Thyroid gland (tissue), 4 donors: ENCODE measurements at regions not wholly inside any gene's neighbourhood (a gene's known extent, or its start where the extent isn't known, plus 50 kb on each side); places are given as distances from the start of the nearest gene placed in this dataset.

Experiments used
- DNase-seq, 2 donors: peaks; one replicate each; pipeline ENCODE4 v3.0.0-alpha.2; 2019
- H3K27ac ChIP-seq, 3 donors: fragments of 200-600 bp; sonication (generic); 1 replicate in 2 of 3; 2 replicates in 1 of 3; pipeline ENCODE4 v1.5.1; 2016 to 2019; ENCODE audit warnings: mild to moderate bottlenecking in 1 of 3, moderate library complexity in 1 of 3
- H3K27me3 ChIP-seq: fragments of 200-600 bp; sonication (generic); one replicate; pipeline ENCODE4 v1.5.1; 2019
- H3K36me3 ChIP-seq, 2 donors: fragments of 200-600 bp; sonication (generic); one replicate each; pipeline ENCODE4 v1.5.1; 2016 to 2019
- H3K4me1 ChIP-seq, 2 donors: fragments of 200-600 bp; sonication (generic); one replicate each; pipeline ENCODE4 v1.5.1; 2017 to 2019
- H3K4me3 ChIP-seq, 3 donors: fragments of 200-600 bp; sonication (generic); replicated peaks in 1 of 3; 1 replicate in 2 of 3; 2 replicates in 1 of 3; pipeline ENCODE4 v1.5.1; 2016; ENCODE audit warnings: mild to moderate bottlenecking in 1 of 3
- H3K9me3 ChIP-seq: fragments of 200-600 bp; sonication (generic); one replicate; pipeline ENCODE4 v1.5.1; 2017
- POLR2A ChIP-seq, 2 donors: fragments of 450-650 bp; IDR thresholded peaks; one replicate each; pipeline ENCODE4 v1.6.1; 2017; ENCODE audit warnings: antibody characterized with exemption in 2 of 2, mild to moderate bottlenecking in 2 of 2, moderate library complexity in 1 of 2
- WGBS, 2 donors: methylation state at CpG; one replicate each; pipeline ENCODE4 v1.1.5; 2017; 5-methylcytosine and 5-hydroxymethylcytosine counted together
- intact Hi-C: fragments of 100-400 bp; cut with DNase I; formaldehyde crosslinking; loops from one replicate; pipeline ENCODE4 v1.15.1; 2023
- TF ChIP-seq, protein P1 (sequence below), 6 experiments: fragments of 200-600 bp in 3 of 6; fragments of 450-650 bp in 3 of 6; sonication (generic) in 3 of 6; IDR thresholded peaks; one replicate each; pipeline ENCODE4 v1.5.1; 2016 to 2019; ENCODE audit warnings: antibody characterized with exemption in 6 of 6, mild to moderate bottlenecking in 2 of 6, inconsistent platforms in 1 of 6, moderate library complexity in 1 of 6

DNA sequence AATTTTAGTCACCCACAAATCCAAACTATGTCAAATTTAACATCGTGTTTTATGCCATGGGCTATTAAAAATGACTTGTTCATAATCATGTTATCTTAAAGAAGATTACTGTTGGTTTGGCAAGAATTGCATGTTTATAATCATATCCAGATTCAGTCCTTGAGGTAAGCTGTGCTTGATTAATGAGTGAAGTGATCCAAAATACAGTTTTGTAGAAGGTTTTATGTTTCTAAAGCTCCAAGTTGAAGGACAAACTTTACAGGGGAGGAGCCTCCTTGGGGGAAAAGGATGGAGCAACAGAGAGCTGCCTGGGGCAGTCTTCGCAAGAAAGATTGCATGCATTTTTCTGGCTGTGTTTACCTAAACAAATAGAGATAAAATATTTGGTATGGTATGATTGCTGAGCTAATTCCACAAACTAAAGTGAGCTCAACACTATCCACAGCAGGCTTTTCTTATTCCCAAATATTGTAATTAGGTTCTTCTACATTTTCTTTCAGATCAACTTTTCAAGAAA is 189.5 kb upstream of the TYRP1 start:
- no peaks in the 10 kb centered on the region for H3K36me3 ChIP-seq
- H3K27ac ChIP-seq = no peak overlapping the region
- no peak overlapping the region for H3K4me3 ChIP-seq
- no peaks in the 10 kb centered on the region for H3K27me3 ChIP-seq
- no peaks in the 10 kb centered on the region for H3K4me1 ChIP-seq
- DNase-seq = no peak
- H3K9me3 ChIP-seq = no peaks in the 10 kb centered on the region
- WGBS, 2 donors = 71 to 72% methylated on average over 2 of the region's 2 CpGs
- intact Hi-C loops = no loop called here
- TF ChIP-seq POLR2A (IDR thresholded peaks at IDR 0.05) = no peak
- TF ChIP-seq, protein P1, sequence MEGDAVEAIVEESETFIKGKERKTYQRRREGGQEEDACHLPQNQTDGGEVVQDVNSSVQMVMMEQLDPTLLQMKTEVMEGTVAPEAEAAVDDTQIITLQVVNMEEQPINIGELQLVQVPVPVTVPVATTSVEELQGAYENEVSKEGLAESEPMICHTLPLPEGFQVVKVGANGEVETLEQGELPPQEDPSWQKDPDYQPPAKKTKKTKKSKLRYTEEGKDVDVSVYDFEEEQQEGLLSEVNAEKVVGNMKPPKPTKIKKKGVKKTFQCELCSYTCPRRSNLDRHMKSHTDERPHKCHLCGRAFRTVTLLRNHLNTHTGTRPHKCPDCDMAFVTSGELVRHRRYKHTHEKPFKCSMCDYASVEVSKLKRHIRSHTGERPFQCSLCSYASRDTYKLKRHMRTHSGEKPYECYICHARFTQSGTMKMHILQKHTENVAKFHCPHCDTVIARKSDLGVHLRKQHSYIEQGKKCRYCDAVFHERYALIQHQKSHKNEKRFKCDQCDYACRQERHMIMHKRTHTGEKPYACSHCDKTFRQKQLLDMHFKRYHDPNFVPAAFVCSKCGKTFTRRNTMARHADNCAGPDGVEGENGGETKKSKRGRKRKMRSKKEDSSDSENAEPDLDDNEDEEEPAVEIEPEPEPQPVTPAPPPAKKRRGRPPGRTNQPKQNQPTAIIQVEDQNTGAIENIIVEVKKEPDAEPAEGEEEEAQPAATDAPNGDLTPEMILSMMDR (IDR thresholded peaks at IDR 0.05) = no peak

DNA sequence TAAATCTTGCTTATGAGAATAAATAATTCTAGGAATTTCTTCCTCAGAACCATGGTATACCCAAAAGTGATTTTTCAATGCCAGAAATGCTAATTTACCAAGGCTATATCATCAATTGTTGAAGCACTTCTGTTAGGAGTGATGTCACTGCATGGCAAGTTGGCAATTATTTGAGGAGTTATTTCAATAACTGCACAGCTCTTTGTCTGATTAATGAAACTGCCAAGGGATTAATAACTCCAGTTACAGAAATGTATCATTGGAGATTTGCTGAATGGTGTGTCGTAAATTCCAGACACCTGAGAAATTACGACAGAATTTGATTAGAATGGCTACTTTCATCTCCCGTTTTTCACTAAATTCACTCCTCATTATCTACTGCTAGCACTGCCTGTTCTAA is 182.6 kb upstream of the TYRP1 start:
- Histone ChIP-seq H3K4me3 (no peak overlapping the region), H3K4me1 (no peaks in the 10 kb centered on the region), H3K27me3 (no peaks in the 10 kb centered on the region), H3K9me3 (no peaks in the 10 kb centered on the region), H3K36me3 (no peaks in the 10 kb centered on the region), H3K27ac (no peak overlapping the region)
- no peak for DNase-seq
- intact Hi-C loops = no loop called here
- TF ChIP-seq, protein P1 (IDR thresholded peaks at IDR 0.05) = no peak
- TF ChIP-seq POLR2A (IDR thresholded peaks at IDR 0.05) = no peak
- 59 to 70% methylated on average over 3 of the region's 3 CpGs for WGBS, 2 donors

DNA sequence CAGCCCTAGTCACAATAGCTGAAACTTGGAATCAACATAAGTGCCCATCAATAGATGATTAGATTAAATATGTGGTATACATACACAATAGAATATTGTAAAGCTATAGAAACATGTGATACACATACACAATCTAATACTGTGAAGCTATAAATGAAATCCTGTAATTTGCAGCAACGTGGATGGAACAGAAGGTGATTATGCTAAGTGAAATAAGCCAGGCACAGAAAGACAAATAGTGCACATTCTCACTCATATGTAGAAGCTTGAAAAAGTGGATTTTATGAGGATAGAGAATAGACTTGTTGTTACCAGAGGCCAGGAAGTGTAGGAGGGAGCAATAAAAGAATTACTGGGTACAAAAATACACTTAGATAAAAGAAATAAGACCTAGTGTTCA is 181.5 kb upstream of the TYRP1 start:
- no peak for DNase-seq
- no peaks in the 10 kb centered on the region for H3K4me1 ChIP-seq
- no peak for TF ChIP-seq POLR2A (IDR thresholded peaks at IDR 0.05)
- TF ChIP-seq, protein P1 (IDR thresholded peaks at IDR 0.05) = no peak
- no peak overlapping the region for H3K27ac ChIP-seq
- H3K36me3 ChIP-seq = no peaks in the 10 kb centered on the region
- H3K27me3 ChIP-seq = no peaks in the 10 kb centered on the region
- no peaks in the 10 kb centered on the region for H3K9me3 ChIP-seq
- H3K4me3 ChIP-seq = no peak overlapping the region
- intact Hi-C loops = no loop called here
- WGBS, 2 donors = 52 to 72% methylated on average over 1 of the region's 1 CpG

GRCh38 chr9:12516031-12516430 is 177.2 kb upstream of the TYRP1 start:
- no peak overlapping the region for H3K4me3 ChIP-seq
- intact Hi-C loops = no loop called here
- no peak for TF ChIP-seq POLR2A (IDR thresholded peaks at IDR 0.05)
- TF ChIP-seq, protein P1 (IDR thresholded peaks at IDR 0.05) = no peak
- no peaks in the 10 kb centered on the region for H3K27me3 ChIP-seq
- 79 to 80% methylated on average over 2 of the region's 2 CpGs for WGBS, 2 donors
- H3K9me3 ChIP-seq = no peaks in the 10 kb centered on the region
- H3K27ac ChIP-seq = no peak overlapping the region
- H3K36me3 ChIP-seq = no peaks in the 10 kb centered on the region
- no peaks in the 10 kb centered on the region for H3K4me1 ChIP-seq
- DNase-seq = no peak

GRCh38 chr9:12516573-12516972 is 176.6 kb upstream of the TYRP1 start:
- no peak for DNase-seq
- no peaks in the 10 kb centered on the region for H3K4me1 ChIP-seq
- H3K36me3 ChIP-seq = no peaks in the 10 kb centered on the region
- no peaks in the 10 kb centered on the region for H3K27me3 ChIP-seq
- no peak overlapping the region for H3K27ac ChIP-seq
- TF ChIP-seq, protein P1 (IDR thresholded peaks at IDR 0.05) = no peak
- TF ChIP-seq POLR2A (IDR thresholded peaks at IDR 0.05) = no peak
- intact Hi-C loops = no loop called here
- H3K9me3 ChIP-seq = no peaks in the 10 kb centered on the region
- no peak overlapping the region for H3K4me3 ChIP-seq
